ENCODE measurements at regions not wholly inside any gene's neighbourhood (a gene's known extent, or its start where the extent isn't known, plus 50 kb on each side); places are given as distances from the start of the nearest gene placed in this dataset.

DNA sequence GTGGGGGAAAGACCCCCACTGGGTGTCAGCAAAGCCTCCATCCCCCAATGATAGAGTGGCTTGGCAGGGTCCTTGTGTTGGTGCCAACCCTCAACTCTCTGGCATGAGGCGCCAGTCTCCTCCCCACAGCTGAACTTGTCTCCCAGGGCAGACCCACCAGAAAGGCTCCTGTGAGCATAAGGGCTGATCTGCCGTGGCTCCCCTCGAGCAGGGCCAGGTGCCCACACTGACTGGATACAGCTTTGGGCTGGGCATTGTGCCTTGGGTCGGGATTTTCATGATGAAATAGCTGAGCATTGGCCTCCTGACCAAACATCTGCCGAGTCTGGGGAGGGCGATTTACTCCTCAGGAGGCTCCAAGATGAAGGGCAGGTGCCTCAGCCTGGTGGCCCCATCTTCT lies 68.1 kb upstream of the NPTX2 start:
- TF ChIP-seq, protein P1, sequence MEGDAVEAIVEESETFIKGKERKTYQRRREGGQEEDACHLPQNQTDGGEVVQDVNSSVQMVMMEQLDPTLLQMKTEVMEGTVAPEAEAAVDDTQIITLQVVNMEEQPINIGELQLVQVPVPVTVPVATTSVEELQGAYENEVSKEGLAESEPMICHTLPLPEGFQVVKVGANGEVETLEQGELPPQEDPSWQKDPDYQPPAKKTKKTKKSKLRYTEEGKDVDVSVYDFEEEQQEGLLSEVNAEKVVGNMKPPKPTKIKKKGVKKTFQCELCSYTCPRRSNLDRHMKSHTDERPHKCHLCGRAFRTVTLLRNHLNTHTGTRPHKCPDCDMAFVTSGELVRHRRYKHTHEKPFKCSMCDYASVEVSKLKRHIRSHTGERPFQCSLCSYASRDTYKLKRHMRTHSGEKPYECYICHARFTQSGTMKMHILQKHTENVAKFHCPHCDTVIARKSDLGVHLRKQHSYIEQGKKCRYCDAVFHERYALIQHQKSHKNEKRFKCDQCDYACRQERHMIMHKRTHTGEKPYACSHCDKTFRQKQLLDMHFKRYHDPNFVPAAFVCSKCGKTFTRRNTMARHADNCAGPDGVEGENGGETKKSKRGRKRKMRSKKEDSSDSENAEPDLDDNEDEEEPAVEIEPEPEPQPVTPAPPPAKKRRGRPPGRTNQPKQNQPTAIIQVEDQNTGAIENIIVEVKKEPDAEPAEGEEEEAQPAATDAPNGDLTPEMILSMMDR (IDR thresholded peaks at IDR 0.05) = no peak
- TF ChIP-seq POLR2A (IDR thresholded peaks at IDR 0.05) = no peak
